ENCODE measurements at regions not wholly inside any gene's neighbourhood (a gene's known extent, or its start where the extent isn't known, plus 50 kb on each side); places are given as distances from the start of the nearest gene placed in this dataset.

GRCh38 chr2:122939796-122940195, 1085.3 kb upstream of the CNTNAP5 start:
- no peaks in the 10 kb centered on the region for H3K9me3 ChIP-seq (ENCODE audit: insufficient read depth, low read depth, low read length)
- Mint-ChIP-seq H3K9me3 (ENCODE audit: unreplicated experiment) (no peaks in the 10 kb centered on the region), H3K27me3 (ENCODE audit: low read depth, unreplicated experiment) (no peaks in the 10 kb centered on the region), H3K27ac (ENCODE audit: unreplicated experiment) (no peak overlapping the region), H3K36me3 (ENCODE audit: low read depth, unreplicated experiment) (no peaks in the 10 kb centered on the region), H3K4me1 (ENCODE audit: low read depth, unreplicated experiment) (no peaks in the 10 kb centered on the region), H3K4me3 (ENCODE audit: unreplicated experiment) (no peak overlapping the region)
- TF ChIP-seq, protein P1, sequence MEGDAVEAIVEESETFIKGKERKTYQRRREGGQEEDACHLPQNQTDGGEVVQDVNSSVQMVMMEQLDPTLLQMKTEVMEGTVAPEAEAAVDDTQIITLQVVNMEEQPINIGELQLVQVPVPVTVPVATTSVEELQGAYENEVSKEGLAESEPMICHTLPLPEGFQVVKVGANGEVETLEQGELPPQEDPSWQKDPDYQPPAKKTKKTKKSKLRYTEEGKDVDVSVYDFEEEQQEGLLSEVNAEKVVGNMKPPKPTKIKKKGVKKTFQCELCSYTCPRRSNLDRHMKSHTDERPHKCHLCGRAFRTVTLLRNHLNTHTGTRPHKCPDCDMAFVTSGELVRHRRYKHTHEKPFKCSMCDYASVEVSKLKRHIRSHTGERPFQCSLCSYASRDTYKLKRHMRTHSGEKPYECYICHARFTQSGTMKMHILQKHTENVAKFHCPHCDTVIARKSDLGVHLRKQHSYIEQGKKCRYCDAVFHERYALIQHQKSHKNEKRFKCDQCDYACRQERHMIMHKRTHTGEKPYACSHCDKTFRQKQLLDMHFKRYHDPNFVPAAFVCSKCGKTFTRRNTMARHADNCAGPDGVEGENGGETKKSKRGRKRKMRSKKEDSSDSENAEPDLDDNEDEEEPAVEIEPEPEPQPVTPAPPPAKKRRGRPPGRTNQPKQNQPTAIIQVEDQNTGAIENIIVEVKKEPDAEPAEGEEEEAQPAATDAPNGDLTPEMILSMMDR (IDR thresholded peaks at IDR 0.05; ENCODE audit: insufficient read depth, low read depth, low read length), result no peak
- no peak for TF ChIP-seq EZH2 (IDR thresholded peaks at IDR 0.05; ENCODE audit: insufficient read depth, low read length)
- no peak for FAIRE-seq
- H3K4me2 ChIP-seq (ENCODE audit: low read length), result no peak overlapping the region
- no peaks in the 10 kb centered on the region for H3K36me3 ChIP-seq (ENCODE audit: insufficient read depth, low read length)
- H3K4me1 ChIP-seq (ENCODE audit: insufficient read depth, low read length), result no peaks in the 10 kb centered on the region
- no peak overlapping the region for H2AFZ ChIP-seq (ENCODE audit: low read depth, low read length)
- no peak overlapping the region for H3K4me3 ChIP-seq (ENCODE audit: insufficient read depth, low read depth, low read length)
- H3K79me2 ChIP-seq (ENCODE audit: insufficient read depth, low read length), result no peaks in the 10 kb centered on the region
- no peaks in the 10 kb centered on the region for H3K27me3 ChIP-seq (ENCODE audit: insufficient read depth, low read length)
- H3K9ac ChIP-seq (ENCODE audit: low read length), result no peak overlapping the region
- no peaks in the 10 kb centered on the region for H4K20me1 ChIP-seq (ENCODE audit: insufficient read depth, low read length)
- DNase-seq (ENCODE audit: low read depth), result no peak
- H3K27ac ChIP-seq (ENCODE audit: low read depth, low read length), result no peak overlapping the region

DNA sequence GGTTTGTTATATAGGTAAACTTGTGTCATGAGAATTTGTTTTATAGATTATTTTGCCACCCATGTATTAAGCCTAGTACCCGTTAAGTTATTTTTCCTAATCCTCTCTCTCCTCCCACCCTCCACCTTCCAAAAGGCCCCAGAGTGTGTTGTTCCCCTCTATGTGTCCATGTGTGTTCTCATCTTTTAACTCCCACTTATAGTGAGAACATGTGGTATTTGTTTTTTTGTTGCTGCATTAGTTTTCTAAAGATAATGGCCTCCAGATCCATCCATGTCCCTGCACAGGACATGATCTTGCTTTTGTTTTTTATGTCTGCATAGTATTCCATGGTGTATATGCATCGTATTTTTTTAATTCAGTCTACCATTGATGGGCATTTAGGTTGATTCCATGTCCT, 1075.6 kb upstream of the CNTNAP5 start:
- Histone ChIP-seq H2AFZ (ENCODE audit: low read depth, low read length) (no peak overlapping the region), H3K27ac (ENCODE audit: low read depth, low read length) (no peak overlapping the region), H3K9me3 (ENCODE audit: insufficient read depth, low read depth, low read length) (no peaks in the 10 kb centered on the region), H4K20me1 (ENCODE audit: insufficient read depth, low read length) (no peaks in the 10 kb centered on the region), H3K79me2 (ENCODE audit: insufficient read depth, low read length) (no peaks in the 10 kb centered on the region), H3K36me3 (ENCODE audit: insufficient read depth, low read length) (no peaks in the 10 kb centered on the region), H3K4me1 (ENCODE audit: insufficient read depth, low read length) (no peaks in the 10 kb centered on the region), H3K4me3 (ENCODE audit: insufficient read depth, low read depth, low read length) (no peak overlapping the region), H3K9ac (ENCODE audit: low read length) (no peak overlapping the region), H3K4me2 (ENCODE audit: low read length) (no peak overlapping the region), H3K27me3 (ENCODE audit: insufficient read depth, low read length) (no peaks in the 10 kb centered on the region)
- H3K27ac Mint-ChIP-seq (ENCODE audit: unreplicated experiment), result no peak overlapping the region
- H3K4me1 Mint-ChIP-seq (ENCODE audit: low read depth, unreplicated experiment), result no peaks in the 10 kb centered on the region
- no peak for TF ChIP-seq EZH2 (IDR thresholded peaks at IDR 0.05; ENCODE audit: insufficient read depth, low read length)
- TF ChIP-seq, protein P1 (IDR thresholded peaks at IDR 0.05; ENCODE audit: insufficient read depth, low read depth, low read length), result no peak
- DNase-seq (ENCODE audit: low read depth) (no peak), FAIRE-seq (no peak)
- no peaks in the 10 kb centered on the region for H3K36me3 Mint-ChIP-seq (ENCODE audit: low read depth, unreplicated experiment)
- no peak overlapping the region for H3K4me3 Mint-ChIP-seq (ENCODE audit: unreplicated experiment)
- H3K27me3 Mint-ChIP-seq (ENCODE audit: low read depth, unreplicated experiment), result no peaks in the 10 kb centered on the region
- no peaks in the 10 kb centered on the region for H3K9me3 Mint-ChIP-seq (ENCODE audit: unreplicated experiment)

GRCh38 chr2:122955776-122956175, 1069.3 kb upstream of the CNTNAP5 start:
- no peaks in the 10 kb centered on the region for H3K36me3 Mint-ChIP-seq (ENCODE audit: low read depth, unreplicated experiment)
- Histone ChIP-seq H3K36me3 (ENCODE audit: insufficient read depth, low read length) (no peaks in the 10 kb centered on the region), H3K79me2 (ENCODE audit: insufficient read depth, low read length) (no peaks in the 10 kb centered on the region), H3K4me3 (ENCODE audit: insufficient read depth, low read depth, low read length) (no peak overlapping the region), H3K4me2 (ENCODE audit: low read length) (no peak overlapping the region), H3K4me1 (ENCODE audit: insufficient read depth, low read length) (peaks cover under 1% of the 10 kb centered on the region), H4K20me1 (ENCODE audit: insufficient read depth, low read length) (no peaks in the 10 kb centered on the region), H3K27me3 (ENCODE audit: insufficient read depth, low read length) (no peaks in the 10 kb centered on the region), H3K27ac (ENCODE audit: low read depth, low read length) (no peak overlapping the region), H3K9me3 (ENCODE audit: insufficient read depth, low read depth, low read length) (no peaks in the 10 kb centered on the region), H3K9ac (ENCODE audit: low read length) (no peak overlapping the region), H2AFZ (ENCODE audit: low read depth, low read length) (no peak overlapping the region)
- TF ChIP-seq EZH2 (IDR thresholded peaks at IDR 0.05; ENCODE audit: insufficient read depth, low read length), result no peak
- TF ChIP-seq, protein P1 (IDR thresholded peaks at IDR 0.05; ENCODE audit: insufficient read depth, low read depth, low read length), result no peak
- H3K9me3 Mint-ChIP-seq (ENCODE audit: unreplicated experiment), result no peaks in the 10 kb centered on the region
- H3K4me1 Mint-ChIP-seq (ENCODE audit: low read depth, unreplicated experiment), result peaks cover 1% of the 10 kb centered on the region
- DNase-seq (ENCODE audit: low read depth) (no peak), FAIRE-seq (no peak)
- no peaks in the 10 kb centered on the region for H3K27me3 Mint-ChIP-seq (ENCODE audit: low read depth, unreplicated experiment)
- H3K27ac Mint-ChIP-seq (ENCODE audit: unreplicated experiment), result no peak overlapping the region
- H3K4me3 Mint-ChIP-seq (ENCODE audit: unreplicated experiment), result no peak overlapping the region
